RWPE2 (cell line): ENCODE measurements at regions not wholly inside any gene's neighbourhood (a gene's known extent, or its start where the extent isn't known, plus 50 kb on each side); places are given as distances from the start of the nearest gene placed in this dataset.

Experiments used
- ATAC-seq: fragments of 200-7000 bp; cut with Tn5 transposase; 3 replicates; pipeline ENCODE4 v1.9.1; 2021; ENCODE audit warnings: low read depth
- DNase-seq: peaks from one replicate; pipeline ENCODE4 v3.0.0-alpha.2; 2020; ENCODE audit warnings: low spot score
- H3K27ac ChIP-seq: fragments of 450-650 bp; 2 replicates; pipeline ENCODE4 v1.5.1; 2017; ENCODE audit warnings: mild to moderate bottlenecking; ENCODE audit not compliant: poor library complexity, severe bottlenecking
- H3K27me3 ChIP-seq: fragments of 250-450 bp; sonication (Bioruptor Pico); 2 replicates; pipeline ENCODE4 v1.5.1; 2021; ENCODE audit warnings: mild to moderate bottlenecking, moderate library complexity; ENCODE audit not compliant: insufficient read depth, poor library complexity, severe bottlenecking
- H3K36me3 ChIP-seq: fragments of 250-450 bp; sonication (Bioruptor Pico); 2 replicates; pipeline ENCODE4 v1.5.1; 2020; ENCODE audit warnings: low read depth, mild to moderate bottlenecking, moderate library complexity
- H3K4me1 ChIP-seq: fragments of 250-450 bp; sonication (Bioruptor Pico); 2 replicates; pipeline ENCODE4 v1.5.1; 2021; ENCODE audit warnings: mild to moderate bottlenecking, moderate library complexity; ENCODE audit not compliant: insufficient read depth, poor library complexity, severe bottlenecking
- H3K4me3 ChIP-seq: fragments of 250-450 bp; sonication (Bioruptor Pico); 2 replicates; pipeline ENCODE4 v1.5.1; 2021; ENCODE audit warnings: mild to moderate bottlenecking, moderate library complexity; ENCODE audit not compliant: severe bottlenecking
- H3K9me3 ChIP-seq: fragments of 250-450 bp; sonication (Bioruptor Pico); 2 replicates; pipeline ENCODE4 v1.5.1; 2021; ENCODE audit warnings: mild to moderate bottlenecking, moderate library complexity; ENCODE audit not compliant: severe bottlenecking
- TF ChIP-seq, protein P1 (sequence below): fragments of 450-650 bp; IDR thresholded peaks from one replicate; pipeline ENCODE4 v1.5.1; 2017; ENCODE audit warnings: mild to moderate bottlenecking, moderate library complexity; ENCODE audit not compliant: poor library complexity, severe bottlenecking

DNA sequence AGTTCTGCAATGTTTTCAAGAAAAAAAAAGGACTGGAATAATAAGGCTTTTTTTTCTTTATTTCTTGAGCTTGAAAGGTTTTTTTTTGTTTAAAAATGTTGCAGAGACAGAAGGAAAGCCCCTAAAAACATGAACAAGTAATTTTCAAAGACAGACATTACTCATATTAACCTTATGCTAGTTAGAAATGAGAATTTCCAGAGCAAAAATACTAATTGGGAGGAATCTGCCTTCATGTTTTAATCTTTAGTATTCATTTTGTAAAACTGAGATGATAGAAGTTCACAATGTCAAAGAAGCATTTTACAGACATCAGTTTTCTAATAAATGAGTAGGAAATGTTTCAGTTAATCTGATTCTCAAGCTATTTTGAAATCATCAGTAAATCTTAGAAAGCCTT lies 1805.3 kb downstream of the PCDH7 start:
- TF ChIP-seq, protein P1, sequence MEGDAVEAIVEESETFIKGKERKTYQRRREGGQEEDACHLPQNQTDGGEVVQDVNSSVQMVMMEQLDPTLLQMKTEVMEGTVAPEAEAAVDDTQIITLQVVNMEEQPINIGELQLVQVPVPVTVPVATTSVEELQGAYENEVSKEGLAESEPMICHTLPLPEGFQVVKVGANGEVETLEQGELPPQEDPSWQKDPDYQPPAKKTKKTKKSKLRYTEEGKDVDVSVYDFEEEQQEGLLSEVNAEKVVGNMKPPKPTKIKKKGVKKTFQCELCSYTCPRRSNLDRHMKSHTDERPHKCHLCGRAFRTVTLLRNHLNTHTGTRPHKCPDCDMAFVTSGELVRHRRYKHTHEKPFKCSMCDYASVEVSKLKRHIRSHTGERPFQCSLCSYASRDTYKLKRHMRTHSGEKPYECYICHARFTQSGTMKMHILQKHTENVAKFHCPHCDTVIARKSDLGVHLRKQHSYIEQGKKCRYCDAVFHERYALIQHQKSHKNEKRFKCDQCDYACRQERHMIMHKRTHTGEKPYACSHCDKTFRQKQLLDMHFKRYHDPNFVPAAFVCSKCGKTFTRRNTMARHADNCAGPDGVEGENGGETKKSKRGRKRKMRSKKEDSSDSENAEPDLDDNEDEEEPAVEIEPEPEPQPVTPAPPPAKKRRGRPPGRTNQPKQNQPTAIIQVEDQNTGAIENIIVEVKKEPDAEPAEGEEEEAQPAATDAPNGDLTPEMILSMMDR = no peak
- H3K36me3 ChIP-seq = no peaks in the 10 kb centered on the region
- ATAC-seq = no peak
- no peaks in the 10 kb centered on the region for H3K4me1 ChIP-seq
- no peaks in the 10 kb centered on the region for H3K9me3 ChIP-seq
- no peak overlapping the region for H3K27ac ChIP-seq
- no peak overlapping the region for H3K4me3 ChIP-seq
- DNase-seq = no peak
- no peaks in the 10 kb centered on the region for H3K27me3 ChIP-seq

DNA sequence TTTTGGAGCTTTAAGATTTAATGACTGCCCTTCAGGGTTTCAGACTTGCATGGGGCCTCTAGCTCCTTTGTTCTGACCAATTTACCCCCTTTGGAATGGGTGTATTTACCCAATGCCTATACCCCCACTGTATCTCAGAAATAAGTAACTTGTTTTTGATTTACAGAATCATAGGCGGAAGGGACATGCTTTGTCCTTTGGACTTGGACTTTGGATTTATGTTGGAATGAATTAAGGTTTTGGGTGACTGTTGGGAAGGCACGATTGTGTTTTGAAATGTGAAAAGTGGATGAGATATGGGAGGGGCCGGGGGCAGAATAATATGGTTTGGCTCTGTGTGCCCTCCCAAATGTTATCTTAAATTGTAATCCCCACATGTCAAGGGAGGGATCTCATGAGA lies 1824.7 kb downstream of the PCDH7 start:
- Histone ChIP-seq H3K4me1 (no peaks in the 10 kb centered on the region), H3K36me3 (no peaks in the 10 kb centered on the region), H3K9me3 (no peaks in the 10 kb centered on the region), H3K4me3 (no peak overlapping the region), H3K27ac (no peak overlapping the region), H3K27me3 (no peaks in the 10 kb centered on the region)
- DNase-seq (no peak), ATAC-seq (no peak)
- TF ChIP-seq, protein P1 = no peak

DNA sequence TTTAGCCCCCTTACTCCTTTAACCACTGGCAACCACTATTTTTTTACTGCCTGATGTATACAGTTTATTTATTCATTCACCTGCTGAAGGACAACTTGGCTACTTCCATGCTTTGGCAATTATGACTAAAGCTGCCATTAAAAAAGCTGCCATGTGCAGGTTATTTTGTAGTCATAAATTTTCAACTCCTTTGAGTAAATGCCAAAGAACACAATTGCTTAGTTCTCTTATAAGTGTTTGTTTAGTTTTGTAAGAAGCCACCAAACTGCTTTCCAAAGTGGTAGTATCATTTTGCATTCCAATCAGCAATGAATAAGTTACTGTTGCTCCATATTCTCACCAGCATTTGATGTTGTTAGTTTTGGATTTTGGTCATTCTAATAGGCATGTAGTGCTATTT lies 1831.8 kb downstream of the PCDH7 start:
- Histone ChIP-seq H3K4me3 (no peak overlapping the region), H3K27me3 (no peaks in the 10 kb centered on the region), H3K4me1 (no peaks in the 10 kb centered on the region), H3K27ac (no peak overlapping the region), H3K36me3 (no peaks in the 10 kb centered on the region), H3K9me3 (no peaks in the 10 kb centered on the region)
- TF ChIP-seq, protein P1 = no peak
- ATAC-seq = no peak
- DNase-seq = no peak

DNA sequence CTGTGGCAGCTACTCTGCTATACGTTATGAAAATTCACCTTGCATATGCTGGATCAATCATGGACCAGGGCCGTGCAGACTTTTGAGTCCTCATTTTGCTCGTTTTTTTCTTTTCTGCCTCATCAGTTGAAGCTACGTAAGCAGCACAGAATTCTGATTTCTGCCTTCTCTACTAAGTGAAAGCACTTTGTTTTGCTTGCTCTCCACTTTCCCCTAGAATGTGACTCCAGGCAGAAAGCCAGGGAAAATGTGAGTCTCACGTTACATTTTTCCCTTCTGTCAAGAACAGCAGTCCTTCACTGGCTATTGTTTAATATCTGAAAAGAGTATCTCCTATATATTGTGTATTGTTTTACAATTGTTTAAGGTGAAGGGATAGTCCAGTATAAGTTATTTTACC lies 1840.1 kb downstream of the PCDH7 start:
- TF ChIP-seq, protein P1 = no peak
- DNase-seq = no peak
- ATAC-seq = no peak

DNA sequence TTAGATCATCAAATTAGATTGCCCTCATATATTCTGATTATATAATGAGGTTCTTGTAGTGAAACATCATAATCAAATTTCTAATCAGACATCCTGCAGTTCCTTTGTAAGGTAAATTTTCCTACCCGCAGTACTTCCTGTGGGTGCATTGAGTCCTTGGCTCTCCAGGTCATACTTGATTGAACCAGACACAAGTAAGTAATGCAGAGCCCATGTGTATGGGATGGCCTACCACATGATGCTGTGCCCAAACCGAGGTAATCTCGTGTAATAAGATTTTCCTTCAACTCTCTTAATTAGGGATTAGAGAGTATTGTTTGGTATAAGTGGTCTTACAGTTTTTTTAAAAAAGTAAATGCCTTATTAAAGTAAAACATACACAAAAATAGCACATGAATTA lies 1841.8 kb downstream of the PCDH7 start:
- TF ChIP-seq, protein P1 = no peak
- Histone ChIP-seq H3K4me1 (no peaks in the 10 kb centered on the region), H3K4me3 (no peak overlapping the region), H3K27ac (no peak overlapping the region), H3K27me3 (no peaks in the 10 kb centered on the region), H3K9me3 (no peaks in the 10 kb centered on the region), H3K36me3 (no peaks in the 10 kb centered on the region)
- DNase-seq (no peak), ATAC-seq (no peak)

More for the DNA sequence above, 1840.1 kb downstream of the PCDH7 start:
- H3K4me1 ChIP-seq = no peaks in the 10 kb centered on the region
- no peak overlapping the region for H3K4me3 ChIP-seq
- no peak overlapping the region for H3K27ac ChIP-seq
- H3K27me3 ChIP-seq = no peaks in the 10 kb centered on the region
- no peaks in the 10 kb centered on the region for H3K36me3 ChIP-seq
- H3K9me3 ChIP-seq = no peaks in the 10 kb centered on the region
